HG03108 (cell line): ENCODE measurements at regions not wholly inside any gene's neighbourhood (a gene's known extent, or its start where the extent isn't known, plus 50 kb on each side); places are given as distances from the start of the nearest gene placed in this dataset.
"Not testable (repeated sequence)": the region's sequence is repeated elsewhere in the genome, so short reads cannot be mapped to it uniquely, and the experiment has no call there.

ENCODE experiments used
- ATAC-seq: cut with Tn5 transposase; IDR thresholded peaks from one replicate; pipeline ENCODE4 v1.9.1; 2021; ENCODE audit warnings: moderate library complexity; ENCODE audit not compliant: unreplicated experiment

GRCh38 chr1:234961456-234962339 lies 166.9 kb downstream of the TOMM20 start:
- ATAC-seq, result peak; percentile 10

DNA sequence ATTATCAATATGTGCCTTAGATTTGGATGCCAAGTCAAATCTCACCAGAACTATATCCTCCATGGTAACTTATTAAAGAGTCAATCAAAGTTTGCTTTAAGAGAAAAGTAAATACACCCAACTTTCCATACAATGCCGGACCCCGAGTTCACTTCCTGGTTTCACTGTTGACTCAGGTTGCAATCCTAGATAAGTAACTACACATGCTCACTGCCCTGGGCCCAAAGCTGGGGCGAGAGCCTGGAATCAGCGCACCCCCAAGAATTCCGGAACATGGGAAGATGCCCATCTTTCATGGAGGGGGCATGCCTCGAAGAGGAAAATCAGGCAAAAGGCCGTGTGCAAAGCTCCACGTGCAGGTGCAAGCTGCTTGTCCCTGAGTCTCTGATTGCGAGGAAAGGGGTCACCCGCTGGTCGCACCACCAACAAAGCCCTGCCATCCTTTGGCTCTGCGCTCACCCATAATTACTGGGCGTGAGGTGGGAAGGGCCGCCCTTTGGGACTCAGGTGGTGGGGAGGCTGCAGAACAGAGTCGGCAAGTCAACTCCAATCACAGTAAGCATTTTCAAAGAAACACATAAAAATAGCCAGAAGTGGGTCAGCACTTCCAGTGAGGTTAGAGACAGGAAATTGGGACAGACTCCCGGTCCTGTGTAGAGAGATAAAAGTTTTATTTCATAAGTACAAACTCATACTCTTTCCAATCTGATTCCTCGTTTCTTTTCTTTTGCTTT lies 167.7 kb downstream of the TOMM20 start:
- ATAC-seq, result no peak

- no peak for ATAC-seq
Measured at GRCh38 chr1:234958706-234959657, 169.7 kb downstream of the TOMM20 start.

- ATAC-seq, result no peak
Measured at GRCh38 chr1:234958066-234958705, 170.5 kb downstream of the TOMM20 start.

DNA sequence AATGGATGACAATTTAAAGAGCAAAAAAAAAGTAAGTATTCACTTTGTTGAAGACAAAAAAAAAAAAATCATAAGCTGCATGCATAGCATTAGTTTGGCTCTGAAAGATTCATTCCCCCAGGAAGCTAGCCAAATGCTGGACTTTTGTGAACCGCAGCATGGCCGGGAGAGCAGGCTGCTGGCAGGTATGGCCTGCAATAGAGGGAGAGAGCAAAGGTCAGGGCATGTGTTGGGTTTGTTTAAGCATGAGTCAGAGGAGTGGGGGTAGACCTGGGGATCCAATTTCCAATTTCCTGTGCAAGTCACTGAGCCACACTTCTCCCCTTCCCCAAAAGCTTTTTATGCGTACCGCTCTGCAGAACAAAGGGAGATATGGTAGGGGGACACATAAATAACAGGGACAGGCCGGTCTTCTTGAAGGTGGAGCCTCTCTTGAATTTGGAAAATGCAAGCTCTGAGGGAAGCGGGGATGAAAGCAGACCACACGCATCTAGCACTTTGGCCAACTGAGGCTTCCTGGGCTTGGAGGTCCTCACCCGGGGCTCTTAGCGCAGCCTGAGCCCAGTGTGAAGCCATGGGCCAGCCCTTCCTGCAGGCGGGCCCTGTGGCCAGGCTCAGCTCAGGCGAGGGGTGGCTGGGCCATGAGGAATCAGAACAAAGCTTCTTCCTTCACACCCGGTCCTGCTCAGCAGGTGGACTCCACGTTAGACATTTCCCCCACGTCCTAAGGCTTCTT lies 171.1 kb downstream of the TOMM20 start:
- ATAC-seq, result no peak

DNA sequence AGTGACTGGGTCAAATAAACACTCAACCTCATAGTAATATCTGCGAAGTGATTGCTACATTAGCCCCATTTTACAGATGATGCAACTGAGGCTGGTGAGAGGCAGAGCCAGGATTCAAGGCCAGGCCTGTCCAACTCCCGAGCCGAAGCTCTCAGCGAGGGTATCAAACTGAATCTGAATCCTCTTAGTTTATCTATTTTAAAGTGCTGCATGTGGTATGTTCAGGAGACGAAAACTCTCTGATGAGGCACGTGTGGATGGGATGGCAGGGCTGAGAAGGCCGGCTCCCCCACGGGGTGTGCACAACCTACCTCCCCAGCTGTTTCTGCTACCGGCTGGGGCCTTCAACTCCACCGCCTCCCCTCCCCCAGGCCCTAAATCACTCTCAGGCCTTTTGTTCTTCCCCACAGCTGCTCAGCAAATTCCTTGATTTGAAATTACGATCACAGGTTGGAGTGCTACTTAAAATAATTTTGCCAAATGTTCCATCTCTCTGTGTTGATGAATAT lies 171.8 kb downstream of the TOMM20 start:
- no peak for ATAC-seq

DNA sequence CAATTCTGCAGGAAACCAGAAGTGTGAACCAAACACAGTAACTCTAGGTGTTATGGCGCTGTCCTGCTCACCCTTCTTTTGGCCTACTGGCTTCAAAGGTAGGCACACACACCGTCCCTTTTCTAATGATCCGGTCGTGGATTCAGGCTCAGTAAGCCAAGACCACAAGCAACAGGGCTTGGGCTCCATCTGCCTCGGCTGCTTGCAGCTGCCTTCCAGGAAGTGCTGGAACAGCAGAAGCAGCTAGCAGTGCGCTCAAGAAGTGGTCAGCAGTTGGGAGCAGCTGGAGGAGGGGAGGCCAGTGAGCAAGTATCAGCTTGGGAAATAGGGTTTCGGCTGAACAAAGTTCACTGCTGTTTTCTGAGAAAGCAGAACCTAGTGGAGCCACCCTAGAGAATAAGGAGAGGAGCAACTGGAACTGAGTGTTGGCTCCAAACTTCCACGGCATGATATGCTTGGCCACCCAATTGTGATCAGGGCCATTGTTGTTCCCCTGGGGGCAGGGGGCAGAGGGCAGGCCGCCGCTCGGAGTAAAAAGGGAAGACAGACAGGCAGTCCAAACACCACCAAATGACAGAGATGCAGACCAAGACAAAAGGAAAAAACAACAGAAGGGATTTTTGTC lies 173.4 kb downstream of the TOMM20 start:
- ATAC-seq, result no peak

GRCh38 chr1:234954613-234955012 lies 174.0 kb downstream of the TOMM20 start:
- ATAC-seq, result no peak

DNA sequence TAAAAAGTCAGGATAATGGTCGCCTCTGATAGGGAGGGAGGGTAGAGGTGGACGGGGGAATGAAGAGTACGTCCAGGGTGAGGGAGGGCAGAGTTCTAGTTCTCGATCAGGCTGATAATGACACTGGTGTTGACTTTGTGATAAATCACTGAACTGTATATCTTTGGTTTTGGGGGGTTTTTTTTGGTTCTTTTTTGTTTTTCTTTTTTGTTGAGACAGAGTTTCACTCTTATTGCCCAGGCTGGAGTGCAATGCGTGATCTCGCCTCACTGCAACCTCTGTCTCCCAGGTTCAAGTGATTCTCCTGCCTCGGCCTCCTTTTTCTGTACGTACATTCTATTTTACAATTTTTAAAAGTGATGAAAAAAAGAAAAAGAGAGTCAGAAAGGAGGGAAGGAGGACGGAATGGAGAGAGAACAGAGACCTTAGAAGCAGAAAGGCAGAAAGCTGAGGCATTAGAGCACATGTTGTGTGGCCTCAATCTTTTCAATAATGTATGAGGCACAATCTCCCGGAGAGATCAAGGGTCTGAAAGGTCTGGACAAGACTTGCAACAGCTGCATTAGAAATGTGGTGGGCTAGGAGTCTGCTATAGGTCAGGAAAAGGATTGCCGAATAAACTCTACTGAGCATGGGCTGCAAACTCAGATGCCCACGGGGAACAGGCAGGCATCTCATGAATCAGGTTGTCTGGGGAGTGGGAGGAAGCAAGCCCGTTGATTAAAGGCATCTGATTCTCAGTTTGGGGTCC lies 174.8 kb downstream of the TOMM20 start:
- no peak for ATAC-seq

GRCh38 chr1:234950598-234950997 lies 178.0 kb downstream of the TOMM20 start:
- no peak for ATAC-seq

DNA sequence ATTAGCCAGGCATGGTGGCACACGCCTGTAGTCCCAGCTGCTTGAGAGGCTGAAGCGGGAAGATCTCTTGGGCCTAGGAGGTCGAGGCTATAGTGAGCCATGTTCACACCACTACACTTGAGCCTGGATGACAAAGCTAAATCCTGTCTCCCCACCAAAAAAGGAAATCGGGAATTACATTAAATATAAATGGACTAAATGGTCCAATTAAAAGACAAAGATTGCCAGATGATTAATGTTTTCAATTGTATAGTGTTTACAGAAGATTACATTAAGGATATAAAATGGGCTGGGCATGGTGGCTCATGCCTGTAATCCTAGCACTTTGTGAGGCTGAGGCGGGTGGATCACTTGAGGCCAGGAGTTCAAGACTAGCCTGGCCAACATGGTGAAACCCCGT lies 179.1 kb downstream of the TOMM20 start:
- ATAC-seq, result not testable (repeated sequence)

DNA sequence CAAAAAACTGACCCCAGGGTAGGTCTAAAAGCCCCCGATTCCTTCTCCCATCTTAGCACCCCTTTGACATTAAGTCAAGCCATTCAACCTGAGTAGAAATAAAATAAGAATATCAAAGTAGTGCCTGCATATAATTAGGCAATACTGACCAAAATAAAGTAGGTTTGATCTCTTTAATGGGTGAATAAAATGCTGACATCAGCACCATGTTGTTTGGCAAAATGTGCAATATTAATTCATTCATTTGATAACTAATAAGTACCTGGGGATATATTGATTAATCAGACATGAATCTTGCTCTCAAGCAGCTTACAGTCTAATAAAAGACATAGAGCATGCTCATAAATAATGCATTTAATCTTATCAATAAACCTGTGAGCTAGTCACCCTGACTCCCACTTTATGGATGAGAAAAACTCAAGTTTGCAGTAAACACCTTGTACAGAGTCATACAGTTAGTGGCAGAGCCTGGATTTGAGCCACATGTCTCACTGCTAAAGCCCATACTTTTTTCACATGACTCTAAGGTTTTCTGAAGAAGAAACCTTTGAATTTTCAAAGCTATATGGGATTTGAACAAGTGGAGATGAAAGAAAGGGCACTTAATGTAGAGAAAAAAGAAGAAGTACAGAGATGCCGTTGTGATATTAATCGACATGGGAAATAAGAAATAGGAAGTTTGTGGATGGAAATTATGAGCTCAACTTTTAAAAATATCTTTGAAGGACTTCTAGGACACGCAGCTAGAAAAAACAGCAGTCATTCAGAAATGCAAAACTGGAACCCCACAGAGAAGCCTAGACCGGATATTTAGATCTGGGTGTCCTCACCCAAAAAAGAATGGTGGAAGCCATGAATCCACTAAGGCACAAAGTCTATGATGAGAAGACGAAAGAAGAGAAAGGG lies 183.9 kb downstream of the TOMM20 start:
- no peak for ATAC-seq

DNA sequence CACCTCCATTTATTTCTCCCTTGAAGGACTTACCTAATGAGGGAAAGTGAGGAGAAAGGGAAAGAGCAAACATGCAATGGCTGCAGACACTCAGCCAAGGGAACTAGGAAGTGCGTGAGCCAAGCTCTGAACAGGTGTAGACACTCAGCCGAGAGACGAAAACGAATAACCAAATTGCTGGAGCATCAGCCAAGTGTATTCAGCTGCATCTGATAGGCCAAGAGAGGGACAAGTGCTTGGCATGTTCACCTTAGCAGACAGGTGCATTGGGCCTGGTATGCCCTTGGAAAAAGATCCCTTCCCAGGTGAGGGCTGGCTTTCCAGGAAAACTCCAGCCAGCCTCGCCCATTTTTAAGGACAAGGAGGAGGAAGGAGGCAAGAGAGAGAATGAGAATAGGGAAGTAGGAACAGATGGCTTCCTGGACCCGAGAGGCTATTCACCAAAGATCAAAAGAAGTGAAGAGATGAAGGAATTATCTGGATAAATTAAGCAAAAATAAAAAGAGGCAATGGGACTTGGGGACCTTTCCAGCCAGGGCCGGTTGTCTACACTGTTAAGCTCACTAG lies 184.7 kb downstream of the TOMM20 start:
- ATAC-seq, result no peak

DNA sequence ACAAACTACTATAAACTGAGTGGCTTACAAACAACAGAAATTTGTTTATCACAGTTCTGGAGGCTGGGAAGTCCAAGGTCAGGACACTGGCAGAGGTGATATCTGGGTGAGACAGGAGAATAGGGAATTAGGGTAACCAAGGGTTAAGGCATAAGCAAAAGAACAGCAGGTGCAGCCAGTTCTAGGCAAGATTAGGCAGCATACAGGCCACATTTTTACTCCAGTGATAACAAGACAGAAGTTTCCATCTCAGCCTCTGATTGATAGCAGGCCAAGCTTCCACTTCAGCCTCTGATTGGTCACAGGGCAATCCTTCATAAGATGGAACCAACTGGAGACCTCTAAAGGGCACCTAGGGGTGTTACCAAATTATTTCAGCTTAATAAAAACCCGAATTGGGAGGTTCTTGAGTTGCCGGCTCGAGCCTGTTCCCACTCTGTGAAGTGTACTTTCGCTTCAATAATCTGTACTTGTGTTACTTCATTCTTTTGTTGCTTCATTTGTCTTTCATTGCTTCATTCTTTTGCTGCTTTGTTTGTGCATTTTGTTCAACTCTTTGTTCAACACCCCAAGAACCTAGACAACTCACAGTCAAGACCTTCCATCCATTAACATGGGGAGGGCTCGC lies 185.6 kb downstream of the TOMM20 start:
- ATAC-seq, result no peak

GRCh38 chr1:234942012-234942332 lies 186.7 kb downstream of the TOMM20 start:
- ATAC-seq, result no peak

- no peak for ATAC-seq
Measured at GRCh38 chr1:234941321-234942011, 187.2 kb downstream of the TOMM20 start.
